H9 (cell line): ENCODE measurements at regions not wholly inside any gene's neighbourhood (a gene's known extent, or its start where the extent isn't known, plus 50 kb on each side); places are given as distances from the start of the nearest gene placed in this dataset.

Source experiments
- DNase-seq: peaks from one replicate; pipeline ENCODE4 v3.0.0-alpha.2; 2017
- H2AFZ ChIP-seq: one replicate; pipeline ENCODE4 v1.6.1; 2013; ENCODE audit warnings: mild to moderate bottlenecking, low read length, control low read depth, moderate library complexity
- H2AK5ac ChIP-seq: 2 replicates; pipeline ENCODE4 v1.6.1; 2013; ENCODE audit warnings: low read length, control low read depth, mixed read lengths; ENCODE audit not compliant: insufficient read length
- H2BK120ac ChIP-seq: one replicate; pipeline ENCODE4 v1.6.1; 2013; ENCODE audit warnings: low read depth, mild to moderate bottlenecking, low read length, control low read depth, inconsistent platforms; ENCODE audit not compliant: poor library complexity, severe bottlenecking
- H2BK12ac ChIP-seq: 2 replicates; pipeline ENCODE4 v1.6.1; 2013; ENCODE audit warnings: low read length, control low read depth, mixed read lengths, low read depth; ENCODE audit not compliant: insufficient read length
- H2BK15ac ChIP-seq: 2 replicates; pipeline ENCODE4 v1.6.1; 2013; ENCODE audit warnings: low read depth, low read length, control low read depth
- H2BK20ac ChIP-seq: one replicate; pipeline ENCODE4 v1.6.1; 2013; ENCODE audit warnings: low read depth, mild to moderate bottlenecking, low read length, control low read depth, inconsistent platforms; ENCODE audit not compliant: poor library complexity, severe bottlenecking
- H2BK5ac ChIP-seq: 2 replicates; pipeline ENCODE4 v1.6.1; 2013; ENCODE audit warnings: low read length, control low read depth, mixed read lengths; ENCODE audit not compliant: insufficient read length
- H3K14ac ChIP-seq: 2 replicates; pipeline ENCODE4 v1.6.1; 2013; ENCODE audit warnings: low read length, control low read depth; ENCODE audit not compliant: insufficient read depth
- H3K18ac ChIP-seq: 2 replicates; pipeline ENCODE4 v1.6.1; 2013; ENCODE audit warnings: low read depth, mild to moderate bottlenecking, mixed read lengths, low read length, control low read depth; ENCODE audit not compliant: insufficient read length
- H3K23ac ChIP-seq: 2 replicates; pipeline ENCODE4 v1.6.1; 2013; ENCODE audit warnings: low read length, control low read depth, mixed read lengths, low read depth; ENCODE audit not compliant: insufficient read length
- H3K23me2 ChIP-seq: 2 replicates; pipeline ENCODE4 v1.6.1; 2013; ENCODE audit warnings: low read depth, mild to moderate bottlenecking, mixed read lengths, low read length, control low read depth; ENCODE audit not compliant: insufficient read length, poor library complexity, severe bottlenecking
- H3K27ac ChIP-seq: 2 replicates; pipeline ENCODE4 v1.5.1; 2013; ENCODE audit warnings: low read length, control low read depth, mixed read lengths, low read depth; ENCODE audit not compliant: insufficient read length
- H3K27me3 ChIP-seq: 2 replicates; pipeline ENCODE4 v1.6.1; 2013; ENCODE audit warnings: low read length, control low read depth, inconsistent platforms; ENCODE audit not compliant: insufficient read depth
- H3K4ac ChIP-seq: 2 replicates; pipeline ENCODE4 v1.6.1; 2013; ENCODE audit warnings: low read depth, mild to moderate bottlenecking, control low read depth, inconsistent platforms, low read length, moderate library complexity
- H3K4me1 ChIP-seq: 2 replicates; pipeline ENCODE4 v1.6.1; 2013; ENCODE audit warnings: low read length, control low read depth, inconsistent platforms; ENCODE audit not compliant: insufficient read depth
- H3K4me2 ChIP-seq: 2 replicates; pipeline ENCODE4 v1.6.1; 2013; ENCODE audit warnings: low read length, control low read depth, mixed read lengths; ENCODE audit not compliant: insufficient read length, insufficient read depth
- H3K56ac ChIP-seq: 2 replicates; pipeline ENCODE4 v1.6.1; 2013; ENCODE audit warnings: low read depth, mild to moderate bottlenecking, mixed read lengths, low read length, control low read depth; ENCODE audit not compliant: insufficient read length
- H3K79me1 ChIP-seq: 2 replicates; pipeline ENCODE4 v1.6.1; 2013; ENCODE audit warnings: low read depth, mild to moderate bottlenecking, moderate library complexity, low read length, control low read depth, inconsistent platforms; ENCODE audit not compliant: insufficient read depth, poor library complexity, severe bottlenecking
- H3K79me2 ChIP-seq: 2 replicates; pipeline ENCODE4 v1.6.1; 2013; ENCODE audit warnings: low read length, control low read depth, inconsistent platforms; ENCODE audit not compliant: insufficient read depth
- H3K9ac ChIP-seq: 2 replicates; pipeline ENCODE4 v1.6.1; 2013; ENCODE audit warnings: low read length, control low read depth, mixed read lengths; ENCODE audit not compliant: insufficient read length; ENCODE audit errors: extremely low read depth
- H3K9me3 ChIP-seq: one replicate; pipeline ENCODE4 v1.6.1; 2013; ENCODE audit warnings: low read depth, low read length, inconsistent platforms; ENCODE audit not compliant: control insufficient read depth
- H3T11ph ChIP-seq: one replicate; pipeline ENCODE4 v1.6.1; 2013; ENCODE audit warnings: mild to moderate bottlenecking, low read length, control low read depth, inconsistent platforms
- H4K20me1 ChIP-seq: one replicate; pipeline ENCODE4 v1.6.1; 2013; ENCODE audit not compliant: control insufficient read depth, insufficient read length, insufficient read depth
- H4K5ac ChIP-seq: 2 replicates; pipeline ENCODE4 v1.6.1; 2013; ENCODE audit warnings: low read depth, mild to moderate bottlenecking, mixed read lengths, low read length, control low read depth; ENCODE audit not compliant: insufficient read length
- H4K8ac ChIP-seq: replicated peaks from 2 replicates; pipeline ENCODE4 v1.6.1; 2013; ENCODE audit warnings: low read length, control low read depth, mixed read lengths, low read depth; ENCODE audit not compliant: insufficient read length
- H4K91ac ChIP-seq: 2 replicates; pipeline ENCODE4 v1.6.1; 2013; ENCODE audit warnings: low read depth, mild to moderate bottlenecking, moderate library complexity, mixed read lengths, low read length, control low read depth; ENCODE audit not compliant: insufficient read length
- H3K27ac Mint-ChIP-seq, 3 experiments: 2 replicates in 2 of 3; 3 replicates in 1 of 3; pipeline ENCODE4 v1.8.0; 2020 to 2021; ENCODE audit warnings: mixed read lengths in 3 of 3, mild to moderate bottlenecking in 1 of 3, moderate library complexity in 1 of 3
- H3K27me3 Mint-ChIP-seq: 2 replicates; pipeline ENCODE4 v1.8.0; 2021; ENCODE audit warnings: low read depth, mild to moderate bottlenecking, moderate library complexity, mixed read lengths
- H3K36me3 Mint-ChIP-seq, 3 experiments: 2 replicates in 2 of 3; 3 replicates in 1 of 3; pipeline ENCODE4 v1.8.0; 2020 to 2021; ENCODE audit warnings: low read depth in 3 of 3, mixed read lengths in 3 of 3; ENCODE audit not compliant: insufficient read depth in 1 of 3
- H3K4me1 Mint-ChIP-seq, 2 experiments: 2 replicates each; pipeline ENCODE4 v1.8.0; 2020; ENCODE audit warnings: mixed read lengths in 2 of 2
- H3K4me3 Mint-ChIP-seq, 2 experiments: 2 replicates in 1 of 2; 3 replicates in 1 of 2; pipeline ENCODE4 v1.8.0; 2020 to 2021; ENCODE audit warnings: mild to moderate bottlenecking in 2 of 2, mixed read lengths in 2 of 2, moderate library complexity in 1 of 2
- H3K9me3 Mint-ChIP-seq, 2 experiments: 2 replicates in 1 of 2; 3 replicates in 1 of 2; pipeline ENCODE4 v1.8.0; 2020; ENCODE audit warnings: mild to moderate bottlenecking in 2 of 2, mixed read lengths in 2 of 2, moderate library complexity in 1 of 2
- WGBS: extraction: QIAGEN DNeasy Blood & Tissue Kit; methylation state at CpG from one replicate; pipeline ENCODE4 v1.1.7; 2013; ENCODE audit warnings: missing lambda C conversion rate, low lambda C conversion rate, mixed read lengths; ENCODE audit not compliant: insufficient read length; ENCODE audit errors: extremely low coverage; 5-methylcytosine and 5-hydroxymethylcytosine counted together
- TF ChIP-seq, protein P1 (sequence below): fragments of 200-600 bp; sonication (generic); conservative IDR thresholded peaks from 3 replicates; pipeline ENCODE4 v1.8.0; 2021; ENCODE audit warnings: antibody characterized with exemption, mild to moderate bottlenecking

- TF ChIP-seq, protein P1, sequence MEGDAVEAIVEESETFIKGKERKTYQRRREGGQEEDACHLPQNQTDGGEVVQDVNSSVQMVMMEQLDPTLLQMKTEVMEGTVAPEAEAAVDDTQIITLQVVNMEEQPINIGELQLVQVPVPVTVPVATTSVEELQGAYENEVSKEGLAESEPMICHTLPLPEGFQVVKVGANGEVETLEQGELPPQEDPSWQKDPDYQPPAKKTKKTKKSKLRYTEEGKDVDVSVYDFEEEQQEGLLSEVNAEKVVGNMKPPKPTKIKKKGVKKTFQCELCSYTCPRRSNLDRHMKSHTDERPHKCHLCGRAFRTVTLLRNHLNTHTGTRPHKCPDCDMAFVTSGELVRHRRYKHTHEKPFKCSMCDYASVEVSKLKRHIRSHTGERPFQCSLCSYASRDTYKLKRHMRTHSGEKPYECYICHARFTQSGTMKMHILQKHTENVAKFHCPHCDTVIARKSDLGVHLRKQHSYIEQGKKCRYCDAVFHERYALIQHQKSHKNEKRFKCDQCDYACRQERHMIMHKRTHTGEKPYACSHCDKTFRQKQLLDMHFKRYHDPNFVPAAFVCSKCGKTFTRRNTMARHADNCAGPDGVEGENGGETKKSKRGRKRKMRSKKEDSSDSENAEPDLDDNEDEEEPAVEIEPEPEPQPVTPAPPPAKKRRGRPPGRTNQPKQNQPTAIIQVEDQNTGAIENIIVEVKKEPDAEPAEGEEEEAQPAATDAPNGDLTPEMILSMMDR = no peak
- Mint-ChIP-seq H3K4me3 (no peak overlapping the region), H3K27ac (no peak overlapping the region), H3K4me1 (peaks cover 11 to 17% of the 10 kb centered on the region in 2 experiments), H3K9me3 (peaks cover 0 to 3% of the 10 kb centered on the region in 2 experiments; a peak in 1 of 5 replicates), H3K27me3 (no peaks in the 10 kb centered on the region; the same call in 1 of the 2 replicates), H3K36me3 (no peaks in the 10 kb centered on the region; a peak in 1 of 7 replicates)
- Histone ChIP-seq H3K4ac (no peak overlapping the region), H3K23me2 (no peaks in the 10 kb centered on the region), H4K20me1 (no peaks in the 10 kb centered on the region), H2BK5ac (no peak overlapping the region), H3K9me3 (no peaks in the 10 kb centered on the region), H3K9ac (no peak overlapping the region), H3K14ac (no peak overlapping the region), H3T11ph (no peak overlapping the region), H2AK5ac (no peak overlapping the region), H3K79me2 (no peaks in the 10 kb centered on the region), H2BK12ac (no peak overlapping the region), H4K91ac (no peak overlapping the region), H3K79me1 (no peaks in the 10 kb centered on the region), H3K23ac (no peak overlapping the region), H4K5ac (no peak overlapping the region), H2BK120ac (no peak overlapping the region), H3K4me1 (no peaks in the 10 kb centered on the region), H4K8ac (no peak overlapping the region), H3K18ac (no peak overlapping the region), H3K27ac (no peak overlapping the region), H2AFZ (no peak overlapping the region), H3K56ac (no peak overlapping the region), H2BK20ac (no peak overlapping the region), H3K27me3 (no peaks in the 10 kb centered on the region), H2BK15ac (no peak overlapping the region), H3K4me2 (no peak overlapping the region)
- no peak for DNase-seq
- WGBS = no CpG with 5 or more reads among the region's 2 CpGs
Observed at GRCh38 chr6:143578054-143578453, 66.5 kb upstream of the FUCA2 start.
